ENCODE measurements at regions not wholly inside any gene's neighbourhood (a gene's known extent, or its start where the extent isn't known, plus 50 kb on each side); places are given as distances from the start of the nearest gene placed in this dataset.

DNA sequence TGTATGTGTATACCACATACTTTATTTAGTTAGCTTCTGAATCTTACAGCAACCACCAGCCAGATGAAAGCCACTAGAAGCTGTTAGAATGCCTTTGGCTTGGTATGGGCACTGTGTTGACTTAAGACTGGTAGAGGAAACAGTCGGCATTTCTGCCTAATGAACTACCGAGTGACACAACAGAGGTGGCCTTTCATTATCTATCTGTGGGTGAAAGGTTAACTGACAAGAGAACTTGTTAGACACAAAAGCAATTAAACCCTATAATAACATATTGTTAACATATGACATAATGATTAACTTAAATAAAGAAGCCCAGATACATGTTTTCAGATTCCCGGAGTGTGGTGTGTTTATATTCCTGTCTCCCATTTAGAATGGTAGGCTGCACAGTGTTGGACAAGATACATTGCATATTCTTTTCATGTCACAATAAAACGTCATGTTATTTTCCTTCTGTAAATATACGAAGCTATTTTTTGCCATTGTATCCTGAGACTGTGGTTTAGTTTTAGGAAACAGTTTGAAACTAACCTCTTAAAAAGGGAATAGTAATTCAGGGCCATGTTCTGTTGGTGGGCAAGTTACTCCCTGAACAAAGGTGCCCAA lies 181.5 kb downstream of the SLIT2 start:
- DNase-seq (ENCODE audit: extremely low read depth, insufficient read length), result no peak
- H3K36me3 ChIP-seq (ENCODE audit: control insufficient read depth, insufficient read depth, low read length), result no peaks in the 10 kb centered on the region
- TF ChIP-seq, protein P1, sequence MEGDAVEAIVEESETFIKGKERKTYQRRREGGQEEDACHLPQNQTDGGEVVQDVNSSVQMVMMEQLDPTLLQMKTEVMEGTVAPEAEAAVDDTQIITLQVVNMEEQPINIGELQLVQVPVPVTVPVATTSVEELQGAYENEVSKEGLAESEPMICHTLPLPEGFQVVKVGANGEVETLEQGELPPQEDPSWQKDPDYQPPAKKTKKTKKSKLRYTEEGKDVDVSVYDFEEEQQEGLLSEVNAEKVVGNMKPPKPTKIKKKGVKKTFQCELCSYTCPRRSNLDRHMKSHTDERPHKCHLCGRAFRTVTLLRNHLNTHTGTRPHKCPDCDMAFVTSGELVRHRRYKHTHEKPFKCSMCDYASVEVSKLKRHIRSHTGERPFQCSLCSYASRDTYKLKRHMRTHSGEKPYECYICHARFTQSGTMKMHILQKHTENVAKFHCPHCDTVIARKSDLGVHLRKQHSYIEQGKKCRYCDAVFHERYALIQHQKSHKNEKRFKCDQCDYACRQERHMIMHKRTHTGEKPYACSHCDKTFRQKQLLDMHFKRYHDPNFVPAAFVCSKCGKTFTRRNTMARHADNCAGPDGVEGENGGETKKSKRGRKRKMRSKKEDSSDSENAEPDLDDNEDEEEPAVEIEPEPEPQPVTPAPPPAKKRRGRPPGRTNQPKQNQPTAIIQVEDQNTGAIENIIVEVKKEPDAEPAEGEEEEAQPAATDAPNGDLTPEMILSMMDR (IDR thresholded peaks at IDR 0.05; ENCODE audit: insufficient read depth, low read length, poor library complexity, severe bottlenecking), result no peak
- no peaks in the 10 kb centered on the region; the same call in 1 of the 2 replicates for H3K27me3 ChIP-seq (replicated peaks; ENCODE audit: control insufficient read depth, insufficient read depth, low read length)
- no peak overlapping the region for H3K4me3 ChIP-seq (replicated peaks; ENCODE audit: low read depth, low read length)

DNA sequence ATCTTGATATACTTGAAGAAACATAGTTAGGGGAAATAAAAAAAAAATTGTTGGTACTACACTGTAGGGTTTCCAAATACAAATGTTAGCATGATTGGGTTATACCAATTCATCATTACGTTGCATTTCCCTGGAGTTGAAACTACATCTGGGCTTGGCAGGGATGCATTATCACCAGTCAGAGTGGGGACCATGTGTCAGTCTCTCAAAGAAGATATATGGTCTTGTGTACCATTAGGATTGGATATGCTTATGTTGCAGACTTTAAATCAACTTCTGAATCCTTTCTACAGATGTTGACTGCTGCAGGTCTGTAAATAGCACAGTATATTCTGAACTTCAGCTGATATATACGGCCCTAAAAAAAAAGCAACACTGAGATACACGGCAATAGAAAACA lies 188.5 kb downstream of the SLIT2 start:
- H3K36me3 ChIP-seq (ENCODE audit: control insufficient read depth, insufficient read depth, low read length), result no peaks in the 10 kb centered on the region
- no peaks in the 10 kb centered on the region for H3K27me3 ChIP-seq (replicated peaks; ENCODE audit: control insufficient read depth, insufficient read depth, low read length)
- TF ChIP-seq, protein P1 (IDR thresholded peaks at IDR 0.05; ENCODE audit: insufficient read depth, low read length, poor library complexity, severe bottlenecking), result no peak
- no peak for DNase-seq (ENCODE audit: extremely low read depth, insufficient read length)
- H3K4me3 ChIP-seq (replicated peaks; ENCODE audit: low read depth, low read length), result no peak overlapping the region

DNA sequence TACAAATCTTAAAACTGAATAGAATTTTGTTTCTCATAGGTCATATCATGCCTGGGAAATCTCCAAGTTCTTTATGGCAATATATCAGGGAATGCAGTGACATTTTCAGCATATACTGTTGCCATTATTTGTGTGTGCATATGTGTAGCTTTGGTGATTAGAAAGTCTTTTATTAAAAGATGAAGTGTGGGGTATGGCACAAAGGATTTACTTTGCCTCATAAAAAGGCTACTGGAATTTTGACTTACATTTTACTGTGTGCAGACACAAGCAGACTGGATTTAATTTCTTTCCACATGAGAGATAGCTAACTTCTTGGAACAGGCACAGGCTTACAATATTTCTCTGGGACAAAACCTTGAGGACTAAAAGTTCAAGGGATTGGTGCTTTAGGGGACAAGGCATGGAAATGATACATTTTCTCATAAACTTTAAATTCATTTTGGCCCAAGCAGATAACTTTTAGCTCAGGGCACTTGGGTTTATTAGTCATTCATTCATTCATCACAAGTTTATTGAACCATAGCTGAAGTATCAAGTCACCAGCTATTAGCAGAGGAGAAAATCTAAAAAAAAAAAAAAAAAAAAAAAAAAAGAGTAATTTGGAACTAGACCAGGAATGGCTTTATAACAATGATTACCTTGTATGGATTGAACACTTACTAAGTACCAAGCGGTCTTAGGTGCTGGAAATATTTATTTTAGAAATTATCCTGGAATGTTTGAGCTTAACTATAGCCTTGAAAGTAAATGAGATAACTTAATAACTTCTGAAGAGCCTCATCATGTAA lies 191.5 kb downstream of the SLIT2 start:
- TF ChIP-seq, protein P1 (IDR thresholded peaks at IDR 0.05; ENCODE audit: insufficient read depth, low read length, poor library complexity, severe bottlenecking), result no peak
- no peaks in the 10 kb centered on the region for H3K27me3 ChIP-seq (replicated peaks; ENCODE audit: control insufficient read depth, insufficient read depth, low read length)
- H3K4me3 ChIP-seq (replicated peaks; ENCODE audit: low read depth, low read length), result no peak overlapping the region
- no peak for DNase-seq (ENCODE audit: extremely low read depth, insufficient read length)
- no peaks in the 10 kb centered on the region for H3K36me3 ChIP-seq (ENCODE audit: control insufficient read depth, insufficient read depth, low read length)

DNA sequence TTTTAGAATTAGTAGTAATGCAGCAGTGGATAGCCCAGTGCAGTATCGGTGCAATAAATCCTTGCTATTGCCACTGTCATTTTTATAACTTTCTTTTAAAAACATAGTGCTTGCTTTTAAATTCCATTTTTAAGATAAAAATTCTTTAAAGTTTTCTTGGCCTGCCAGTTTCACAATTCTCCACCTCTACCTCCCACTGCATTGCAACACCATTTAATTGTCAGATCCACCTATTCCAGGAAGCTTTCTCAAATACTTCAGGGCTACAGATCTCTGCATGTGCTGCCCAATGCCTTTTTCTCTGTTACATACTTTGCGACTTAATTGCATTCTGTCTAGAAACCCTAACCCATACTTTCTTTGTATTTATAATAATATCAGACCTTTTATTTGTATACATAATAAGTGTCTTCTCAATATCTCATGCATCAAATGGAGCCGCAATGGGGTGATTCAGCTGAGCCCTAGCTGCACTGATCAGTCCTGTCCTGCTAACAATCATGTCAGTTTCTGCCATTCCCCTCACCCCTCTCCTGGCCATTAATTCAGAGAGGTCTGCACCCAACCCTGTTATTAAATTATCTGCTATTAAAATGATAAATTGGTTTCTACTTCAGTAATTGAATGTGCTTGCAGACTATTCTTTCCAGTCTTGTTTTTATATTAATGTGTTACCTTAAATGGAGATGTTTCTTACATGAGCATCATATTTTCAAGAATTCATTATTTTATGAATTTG lies 193.1 kb downstream of the SLIT2 start:
- Histone ChIP-seq H3K36me3 (ENCODE audit: control insufficient read depth, insufficient read depth, low read length) (no peaks in the 10 kb centered on the region), H3K27me3 (replicated peaks; ENCODE audit: control insufficient read depth, insufficient read depth, low read length) (no peaks in the 10 kb centered on the region), H3K4me3 (replicated peaks; ENCODE audit: low read depth, low read length) (no peak overlapping the region)
- no peak for DNase-seq (ENCODE audit: extremely low read depth, insufficient read length)
- TF ChIP-seq, protein P1 (IDR thresholded peaks at IDR 0.05; ENCODE audit: insufficient read depth, low read length, poor library complexity, severe bottlenecking), result no peak

DNA sequence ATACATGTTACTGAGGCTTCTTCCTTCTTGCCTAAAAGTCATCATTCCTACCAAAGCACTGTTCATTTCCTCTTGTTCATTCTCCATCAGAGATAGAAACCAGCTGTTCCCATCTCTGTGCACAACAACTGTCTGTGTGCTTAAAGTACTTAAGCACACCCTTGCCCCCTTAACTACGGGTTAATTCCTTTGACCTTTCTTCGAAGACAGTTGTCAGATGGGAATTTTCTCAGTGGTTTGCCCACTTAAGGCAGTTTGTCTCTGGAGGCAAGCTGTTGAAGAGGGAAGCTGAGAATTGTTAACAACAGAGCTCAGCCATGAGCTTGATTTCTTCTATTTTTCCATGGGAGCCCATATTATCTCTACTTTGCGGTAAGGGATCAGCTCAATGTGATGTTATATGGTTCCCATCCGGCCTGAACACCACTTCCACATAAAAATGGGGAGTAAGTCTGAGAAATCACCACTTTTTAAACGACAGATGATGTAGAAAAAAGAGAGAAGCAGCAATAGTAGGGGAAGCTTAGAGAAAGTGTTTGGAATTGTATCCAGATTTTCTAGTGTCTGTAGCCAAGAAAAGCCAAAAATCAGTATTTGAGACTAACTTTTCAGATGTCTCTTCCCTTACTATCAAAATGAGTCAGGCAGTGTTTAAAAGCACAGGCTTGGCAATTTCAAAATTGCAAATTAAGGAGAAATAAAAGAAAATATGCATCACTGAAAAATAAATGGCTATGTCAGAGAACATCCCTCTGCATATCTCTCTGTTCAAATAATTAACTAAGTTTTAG lies 194.4 kb downstream of the SLIT2 start:
- TF ChIP-seq, protein P1 (IDR thresholded peaks at IDR 0.05; ENCODE audit: insufficient read depth, low read length, poor library complexity, severe bottlenecking), result no peak
- Histone ChIP-seq H3K36me3 (ENCODE audit: control insufficient read depth, insufficient read depth, low read length) (no peaks in the 10 kb centered on the region), H3K4me3 (replicated peaks; ENCODE audit: low read depth, low read length) (no peak overlapping the region), H3K27me3 (replicated peaks; ENCODE audit: control insufficient read depth, insufficient read depth, low read length) (no peaks in the 10 kb centered on the region)
- no peak for DNase-seq (ENCODE audit: extremely low read depth, insufficient read length)

Data from GM06990 (cell line).